ENCODE measurements at regions not wholly inside any gene's neighbourhood (a gene's known extent, or its start where the extent isn't known, plus 50 kb on each side); places are given as distances from the start of the nearest gene placed in this dataset.

GRCh38 chr2:145096582-145096981 is 576.7 kb upstream of the ZEB2 start:
- no peak for TF ChIP-seq CTCF (conservative IDR thresholded peaks at IDR 0.05; ENCODE audit: low read depth, low read length)

DNA sequence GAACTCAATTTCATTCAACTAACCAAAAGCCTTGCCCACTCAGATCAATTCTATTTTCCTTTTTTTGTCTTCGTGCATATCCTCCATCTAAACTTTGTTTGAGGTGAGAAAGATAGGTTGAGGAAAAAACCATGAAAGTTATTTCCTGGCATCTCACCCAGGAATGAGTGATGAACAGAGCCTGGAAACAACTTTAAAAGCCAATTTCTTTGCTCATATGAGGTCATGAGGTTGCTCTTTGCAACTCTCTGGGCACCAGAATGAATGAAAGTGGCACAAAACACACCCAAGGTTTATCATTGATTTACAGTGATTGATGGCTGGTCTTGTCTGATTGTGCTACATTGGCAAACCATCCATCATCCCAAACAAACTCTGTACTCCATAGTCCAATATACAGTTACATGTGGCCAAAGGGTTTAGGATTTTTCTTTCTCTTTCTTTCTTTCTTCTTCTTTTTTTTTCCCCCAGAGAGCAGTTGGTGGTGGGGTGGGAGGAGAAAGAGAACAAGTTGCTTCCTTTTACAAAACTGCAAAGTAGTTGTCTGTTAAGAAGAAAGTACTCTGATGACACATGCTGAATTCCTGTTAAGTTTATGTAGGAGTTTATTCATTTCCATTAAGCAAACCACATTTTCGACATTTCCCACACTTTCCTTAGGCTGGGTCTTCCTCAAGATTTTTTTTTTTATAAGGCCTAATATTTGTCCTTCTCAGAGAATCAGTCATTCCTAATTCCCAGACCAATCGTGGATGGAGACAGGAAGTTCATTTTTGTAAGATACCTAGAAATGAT is 575.9 kb upstream of the ZEB2 start:
- H3K4me3 ChIP-seq (ENCODE audit: low read length): no peak overlapping the region
- no peak for DNase-seq (ENCODE audit: low read depth)
- TF ChIP-seq CTCF (conservative IDR thresholded peaks at IDR 0.05; ENCODE audit: low read depth, low read length): no peak

More at GRCh38 chr2:145096582-145096981, 576.7 kb upstream of the ZEB2 start:
- no peak overlapping the region for H3K4me3 ChIP-seq (ENCODE audit: low read length)
- DNase-seq (ENCODE audit: low read depth): no peak

DNA sequence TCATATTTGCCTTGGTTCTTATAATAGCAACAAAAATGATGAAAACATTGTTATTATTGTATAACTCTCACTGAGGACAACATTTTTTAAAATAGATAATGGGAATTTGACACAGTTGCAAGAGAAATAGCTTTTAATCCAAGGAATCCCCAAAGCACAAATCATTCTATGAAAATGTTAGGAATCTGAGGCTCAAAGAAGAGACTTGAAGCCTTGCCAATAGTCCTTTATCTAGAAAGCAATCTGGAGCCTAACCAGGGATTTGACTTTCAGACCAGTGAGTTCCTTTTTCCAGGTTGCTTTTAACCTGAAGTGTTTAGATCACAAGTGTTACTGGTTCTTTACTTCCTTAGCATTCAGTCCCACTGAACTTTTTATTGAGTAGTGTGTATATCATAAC is 574.5 kb upstream of the ZEB2 start:
- H3K4me3 ChIP-seq (ENCODE audit: low read length): no peak overlapping the region
- DNase-seq (ENCODE audit: low read depth): no peak
- TF ChIP-seq CTCF (conservative IDR thresholded peaks at IDR 0.05; ENCODE audit: low read depth, low read length): no peak

GRCh38 chr2:145091967-145092366 is 572.0 kb upstream of the ZEB2 start:
- no peak for DNase-seq (ENCODE audit: low read depth)
- H3K4me3 ChIP-seq (ENCODE audit: low read length): no peak overlapping the region
- no peak for TF ChIP-seq CTCF (conservative IDR thresholded peaks at IDR 0.05; ENCODE audit: low read depth, low read length)

DNA sequence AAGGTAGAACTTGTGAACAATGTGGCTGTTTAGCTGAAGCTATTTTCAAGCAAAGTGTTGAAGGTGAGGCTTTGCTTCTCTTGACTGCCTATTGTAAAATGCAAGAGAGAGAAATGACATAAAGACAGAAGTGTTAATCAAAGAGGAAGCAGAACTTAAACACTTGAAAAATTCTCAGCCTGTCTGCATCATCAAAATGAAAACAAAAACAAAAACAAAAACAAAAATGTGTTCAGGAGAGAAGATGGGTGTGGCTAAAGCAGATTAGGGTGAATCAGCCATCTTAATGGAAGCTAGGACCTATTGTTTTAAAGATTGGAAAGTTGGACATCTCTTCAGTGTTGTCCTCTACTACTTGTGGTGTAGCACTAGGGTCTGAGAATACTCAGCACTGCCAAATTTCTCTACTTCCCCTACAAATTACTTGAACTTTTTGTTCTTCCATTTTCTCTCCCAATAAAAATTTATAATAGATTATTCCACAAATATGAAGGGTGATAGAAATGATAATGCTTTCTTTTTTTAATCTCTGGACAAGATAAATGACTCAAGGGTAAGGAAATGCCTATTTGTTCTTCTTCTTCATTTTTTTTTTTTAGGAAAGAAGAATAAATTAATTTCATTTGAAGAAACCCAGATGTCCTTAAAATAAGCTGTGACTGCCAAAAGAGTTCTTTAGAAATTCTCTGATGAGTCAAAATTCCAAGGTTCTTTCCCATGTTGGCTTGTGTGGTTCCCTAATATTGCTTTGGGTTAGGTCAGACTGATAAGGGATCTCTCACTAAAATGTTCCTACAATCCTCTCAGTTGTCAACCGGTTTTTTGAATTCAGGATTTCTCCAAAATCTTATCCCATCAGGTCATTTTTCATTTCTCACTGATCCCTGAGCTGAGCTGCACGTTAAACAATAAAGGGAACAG is 571.2 kb upstream of the ZEB2 start:
- no peak overlapping the region for H3K4me3 ChIP-seq (ENCODE audit: low read length)
- TF ChIP-seq CTCF (conservative IDR thresholded peaks at IDR 0.05; ENCODE audit: low read depth, low read length): no peak
- DNase-seq (ENCODE audit: low read depth): no peak

DNA sequence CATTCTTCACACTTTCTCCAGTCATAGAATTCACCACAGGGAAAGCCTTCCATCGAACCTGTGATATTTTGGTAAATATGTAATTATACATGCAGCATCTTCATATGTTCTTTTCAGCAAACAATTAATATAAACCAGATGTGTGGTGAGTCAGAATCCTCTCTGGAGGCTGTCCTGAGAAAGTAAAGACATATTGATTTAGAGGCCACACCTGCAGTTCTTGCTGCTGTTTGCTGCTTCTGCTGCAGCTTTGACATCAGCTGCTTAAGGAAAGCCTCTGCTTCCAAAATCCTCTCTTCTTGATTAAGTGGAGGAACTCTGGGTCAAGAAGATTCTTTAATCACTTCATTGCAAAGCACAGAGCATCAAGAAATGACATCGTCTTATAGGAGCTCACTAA is 568.8 kb upstream of the ZEB2 start:
- DNase-seq (ENCODE audit: low read depth): no peak
- no peak for TF ChIP-seq CTCF (conservative IDR thresholded peaks at IDR 0.05; ENCODE audit: low read depth, low read length)

More for the DNA sequence above, 568.8 kb upstream of the ZEB2 start:
- H3K4me3 ChIP-seq (ENCODE audit: low read length): no peak overlapping the region
